HCT116 (cell line): ENCODE measurements at regions not wholly inside any gene's neighbourhood (a gene's known extent, or its start where the extent isn't known, plus 50 kb on each side); places are given as distances from the start of the nearest gene placed in this dataset.

Source experiments
- ATAC-seq: fragments of 200-7000 bp; cut with Tn5 transposase; 2 replicates; pipeline ENCODE4 v1.9.1; 2020; ENCODE audit warnings: mild to moderate bottlenecking, moderate library complexity
- BruUV-seq: library from RNA; stranded (reverse); fragments of 400-500 nt; replicated peaks from 2 replicates; lab custom pipeline; 2021; lab: Mats Ljungman, UMichigan
- CTCF ChIA-PET: fragments of 300-600 bp; sonication (Branson Sonifier 250); formaldehyde crosslinking; loops from one replicate; lab custom pipeline; 2021; ENCODE audit warnings: antibody characterized with exemption; lab: Charles Lee
- POLR2A ChIA-PET: fragments of 300-600, 350-600 bp; sonication (Branson Sonifier 250); formaldehyde crosslinking; loops from one replicate; lab custom pipeline; 2021; ENCODE audit warnings: antibody characterized with exemption; lab: Charles Lee
- RAD21 ChIA-PET, 2 experiments: fragments of 300-600 bp; sonication (Branson Sonifier 250); formaldehyde crosslinking; loops; one replicate each; lab custom pipeline; 2023; ENCODE audit warnings: low total read pairs in 2 of 2; ENCODE audit not compliant: uncharacterized antibody in 2 of 2, unreplicated experiment in 2 of 2, low non-redundant PET in 1 of 2; lab: Charles Lee
- DNase-seq: peaks from one replicate; pipeline ENCODE4 v3.0.0-alpha.2; 2010; ENCODE audit warnings: low read depth, low spot score
- H2AFZ ChIP-seq: fragments of 200-600 bp; shearing (Covaris generic), sonication (generic); 2 replicates; pipeline ENCODE4 v1.6.1; 2017; ENCODE audit warnings: low read depth, mixed run types, mixed read lengths, antibody characterized with exemption, low read length; ENCODE audit not compliant: poor library complexity, severe bottlenecking
- H3K27ac ChIP-seq: 2 replicates; pipeline ENCODE4 v1.5.1; 2012; ENCODE audit warnings: low read depth, low read length
- H3K27me3 ChIP-seq: fragments of 200-600 bp; sonication (generic); 2 replicates; pipeline ENCODE4 v1.6.1; 2016; ENCODE audit warnings: mixed run types, low read length, mixed read lengths; ENCODE audit not compliant: insufficient read depth
- H3K36me3 ChIP-seq, 2 experiments: fragments of 200-500 bp in 1 of 2; fragments of 200-600 bp in 1 of 2; sonication (Bioruptor generic) in 1 of 2; sonication (generic) in 1 of 2; 2 replicates each; pipeline versions ENCODE4 v1.5.1 to v1.6.1; 2014 to 2016; ENCODE audit warnings: low read length in 2 of 2, inconsistent platforms in 1 of 2, mixed read lengths in 1 of 2, mixed run types in 1 of 2; ENCODE audit not compliant: insufficient read depth in 2 of 2, control insufficient read depth in 1 of 2
- H3K4me1 ChIP-seq, 2 experiments: fragments of 200-600 bp in 1 of 2; sonication (generic) in 1 of 2; 2 replicates each; pipeline versions ENCODE4 v1.5.1 to v1.6.1; 2012 to 2017; ENCODE audit warnings: low read length in 2 of 2, inconsistent platforms in 1 of 2, mild to moderate bottlenecking in 1 of 2, mixed read lengths in 1 of 2, mixed run types in 1 of 2, moderate library complexity in 1 of 2; ENCODE audit not compliant: insufficient read depth in 2 of 2, control insufficient read depth in 1 of 2
- H3K4me2 ChIP-seq: fragments of 200-600 bp; sonication (generic); 2 replicates; pipeline ENCODE4 v1.6.1; 2017; ENCODE audit warnings: mixed run types, low read length, mixed read lengths
- H3K4me3 ChIP-seq, 2 experiments: fragments of 200-600 bp in 1 of 2; sonication (generic) in 1 of 2; replicated peaks in 1 of 2; 2 replicates each; pipeline ENCODE4 v1.5.1; 2011 to 2016; ENCODE audit warnings: low read length in 2 of 2, control low read depth in 1 of 2, low read depth in 1 of 2, mild to moderate bottlenecking in 1 of 2, mixed read lengths in 1 of 2, mixed run types in 1 of 2
- H3K79me2 ChIP-seq: fragments of 200-600 bp; sonication (generic); 2 replicates; pipeline ENCODE4 v1.6.1; 2017; ENCODE audit warnings: mild to moderate bottlenecking, mixed run types, low read length, moderate library complexity, mixed read lengths; ENCODE audit not compliant: insufficient read depth
- H3K9ac ChIP-seq: fragments of 200-600 bp; sonication (generic); 2 replicates; pipeline ENCODE4 v1.6.1; 2016; ENCODE audit warnings: low read length, mixed read lengths
- H3K9me2 ChIP-seq: fragments of 200-600 bp; sonication (generic), shearing (Covaris generic); 2 replicates; pipeline ENCODE4 v1.6.1; 2017; ENCODE audit warnings: mixed run types, mild to moderate bottlenecking, moderate library complexity; ENCODE audit not compliant: insufficient read depth
- H3K9me3 ChIP-seq, 2 experiments: fragments of 200-500 bp in 1 of 2; fragments of 200-600 bp in 1 of 2; sonication (Bioruptor generic) in 1 of 2; sonication (generic) in 1 of 2; 2 replicates each; pipeline ENCODE4 v1.6.1; 2014 to 2017; ENCODE audit warnings: low read length in 2 of 2, mixed read lengths in 2 of 2, inconsistent platforms in 1 of 2, low read depth in 1 of 2, mild to moderate bottlenecking in 1 of 2, mixed run types in 1 of 2, moderate library complexity in 1 of 2; ENCODE audit not compliant: control insufficient read depth in 1 of 2, insufficient read depth in 1 of 2
- H4K20me1 ChIP-seq: fragments of 200-600 bp; sonication (generic), shearing (Covaris generic); 2 replicates; pipeline ENCODE4 v1.6.1; 2017; ENCODE audit warnings: mixed run types, mild to moderate bottlenecking, moderate library complexity; ENCODE audit not compliant: insufficient read depth
- ATF3 ChIP-seq: IDR thresholded peaks from 2 replicates; pipeline ENCODE4 v1.6.1; 2012
- CTCF ChIP-seq, 3 experiments: fragments of 200-600 bp in 1 of 3; sonication (generic) in 1 of 3; IDR thresholded peaks in 2 of 3; conservative IDR thresholded peaks in 1 of 3; 2 replicates each; pipeline ENCODE4 v1.5.1; 2012 to 2017; ENCODE audit warnings: low read depth in 2 of 3, low read length in 2 of 3, antibody characterized with exemption in 1 of 3, borderline replicate concordance in 1 of 3, control low read depth in 1 of 3, mild to moderate bottlenecking in 1 of 3, mixed read lengths in 1 of 3, mixed run types in 1 of 3, moderate library complexity in 1 of 3; ENCODE audit not compliant: insufficient read depth in 1 of 3
- EGR1 ChIP-seq: IDR thresholded peaks from 2 replicates; pipeline ENCODE4 v1.6.1; 2012; ENCODE audit warnings: low read depth
- ELF1 ChIP-seq: IDR thresholded peaks from 2 replicates; pipeline ENCODE4 v1.6.1; 2012; ENCODE audit warnings: low read depth, borderline replicate concordance
- EZH2 ChIP-seq: fragments of 200-600 bp; sonication (generic); IDR thresholded peaks from 2 replicates; pipeline ENCODE4 v1.6.1; 2017; ENCODE audit warnings: antibody characterized with exemption, mixed run types
- EZH2phosphoT487 ChIP-seq: fragments of 200-600 bp; IDR thresholded peaks from 2 replicates; pipeline ENCODE4 v1.6.1; 2018; ENCODE audit warnings: antibody characterized with exemption, borderline replicate concordance
- FOSL1 ChIP-seq: IDR thresholded peaks from 2 replicates; pipeline ENCODE4 v1.6.1; 2012; ENCODE audit warnings: low read depth
- JUND ChIP-seq: IDR thresholded peaks from 2 replicates; pipeline ENCODE4 v1.6.1; 2012
- MAX ChIP-seq: IDR thresholded peaks from 2 replicates; pipeline ENCODE4 v1.6.1; 2012
- POLR2A ChIP-seq: IDR thresholded peaks from 2 replicates; pipeline ENCODE4 v1.7.0; 2011; ENCODE audit warnings: borderline replicate concordance; ENCODE audit not compliant: insufficient read depth, insufficient read length; ENCODE audit errors: extremely low read depth
- POLR2AphosphoS5 ChIP-seq: IDR thresholded peaks from 2 replicates; pipeline ENCODE4 v1.6.1; 2011; ENCODE audit warnings: mild to moderate bottlenecking, low read depth, low read length, moderate library complexity
- RAD21 ChIP-seq: IDR thresholded peaks from 2 replicates; pipeline ENCODE4 v1.6.1; 2012; ENCODE audit warnings: low read depth, mild to moderate bottlenecking
- REST ChIP-seq: IDR thresholded peaks from 2 replicates; pipeline ENCODE4 v1.6.1; 2012; ENCODE audit warnings: low read depth
- SIN3A ChIP-seq: IDR thresholded peaks from 2 replicates; pipeline ENCODE4 v1.6.1; 2012; ENCODE audit warnings: low read depth
- TCF7L2 ChIP-seq: IDR thresholded peaks from 2 replicates; pipeline ENCODE4 v1.7.0; 2011; ENCODE audit warnings: borderline replicate concordance, inconsistent platforms; ENCODE audit not compliant: insufficient read depth, insufficient read length; ENCODE audit errors: extremely low read depth
- YY1 ChIP-seq: IDR thresholded peaks from 2 replicates; pipeline ENCODE4 v1.6.1; 2011; ENCODE audit warnings: low read length, low read depth, moderate library complexity, mild to moderate bottlenecking; ENCODE audit not compliant: insufficient replicate concordance; ENCODE audit errors: extremely low read depth
- ZBTB33 ChIP-seq: IDR thresholded peaks from 2 replicates; pipeline ENCODE4 v1.6.1; 2011; ENCODE audit warnings: mild to moderate bottlenecking, low read length, moderate library complexity; ENCODE audit not compliant: insufficient replicate concordance; ENCODE audit errors: extremely low read depth
- ZFX ChIP-seq: fragments of 450-650 bp; IDR thresholded peaks from 2 replicates; pipeline ENCODE4 v1.6.1; 2017
- ZNF274 ChIP-seq: fragments of 200-500 bp; sonication (Bioruptor generic); IDR thresholded peaks from 2 replicates; pipeline ENCODE4 v1.6.1; 2014; ENCODE audit warnings: mild to moderate bottlenecking, low read depth, low read length, inconsistent platforms
- intact Hi-C: fragments of 100-400 bp; cut with micrococcal nuclease; formaldehyde crosslinking; loops from 2 replicates; pipeline ENCODE4 v1.10.0; 2022

- TF ChIP-seq MAX (no peak), YY1 (no peak), FOSL1 (no peak)
These were observed 538.5 kb downstream of the BCL11B start (continued) for GRCh38 chr14:98733536-98733935.

GRCh38 chr14:98736701-98737338 lies 535.2 kb downstream of the BCL11B start:
- no peaks in the 10 kb centered on the region for H3K36me3 ChIP-seq
- no peaks in the 10 kb centered on the region for H3K79me2 ChIP-seq
- no peaks in the 10 kb centered on the region for H3K27me3 ChIP-seq
- no peaks in the 10 kb centered on the region for H3K4me1 ChIP-seq
- no peak overlapping the region for H3K27ac ChIP-seq
- no peaks in the 10 kb centered on the region for H3K9me3 ChIP-seq
- H3K4me2 ChIP-seq = no peak overlapping the region
- ChIA-PET RAD21 (no interaction called here), CTCF (no interaction called here), POLR2A (no interaction called here)
- no peak for ATAC-seq
- DNase-seq = no peak
- H3K9me2 ChIP-seq = no peaks in the 10 kb centered on the region
- H3K4me3 ChIP-seq = no peak overlapping the region
- intact Hi-C loops = no loop called here
- no TSS peak for BruUV-seq
- no peak overlapping the region for H2AFZ ChIP-seq
- H3K9ac ChIP-seq = no peak overlapping the region
- H4K20me1 ChIP-seq = no peaks in the 10 kb centered on the region
- no peak for TF ChIP-seq TCF7L2
- TF ChIP-seq EZH2phosphoT487 = no peak
- TF ChIP-seq ZFX = no peak
- no peak for TF ChIP-seq EZH2
- no peak for TF ChIP-seq ZNF274
- TF ChIP-seq EGR1 = no peak
- TF ChIP-seq REST = no peak
- TF ChIP-seq ELF1 = no peak
- no peak for TF ChIP-seq SIN3A
- TF ChIP-seq RAD21 = no peak
- TF ChIP-seq JUND = no peak
- TF ChIP-seq ATF3 = no peak
- no peak for TF ChIP-seq ZBTB33
- no peak for TF ChIP-seq POLR2A
- no peak for TF ChIP-seq CTCF (IDR thresholded peaks at IDR 0.05 in 2 of 3, conservative IDR thresholded peaks at IDR 0.05 in 1 of 3; ENCODE audit: borderline replicate concordance in 1 of 3, insufficient read depth in 1 of 3, low read depth in 2 of 3, low read length in 2 of 3)
- TF ChIP-seq POLR2AphosphoS5 = no peak
